SK-N-SH (cell line): ENCODE measurements at regions not wholly inside any gene's neighbourhood (a gene's known extent, or its start where the extent isn't known, plus 50 kb on each side); places are given as distances from the start of the nearest gene placed in this dataset.

Experiments used
- GABPA ChIP-seq: IDR thresholded peaks from 2 replicates; pipeline ENCODE4 v1.4.0; 2012; ENCODE audit warnings: low read depth, mild to moderate bottlenecking
- MXI1 ChIP-seq: IDR thresholded peaks from 2 replicates; pipeline ENCODE4 v1.6.1; 2012; ENCODE audit warnings: mild to moderate bottlenecking, low read depth, low read length, improper control_type of control experiment

DNA sequence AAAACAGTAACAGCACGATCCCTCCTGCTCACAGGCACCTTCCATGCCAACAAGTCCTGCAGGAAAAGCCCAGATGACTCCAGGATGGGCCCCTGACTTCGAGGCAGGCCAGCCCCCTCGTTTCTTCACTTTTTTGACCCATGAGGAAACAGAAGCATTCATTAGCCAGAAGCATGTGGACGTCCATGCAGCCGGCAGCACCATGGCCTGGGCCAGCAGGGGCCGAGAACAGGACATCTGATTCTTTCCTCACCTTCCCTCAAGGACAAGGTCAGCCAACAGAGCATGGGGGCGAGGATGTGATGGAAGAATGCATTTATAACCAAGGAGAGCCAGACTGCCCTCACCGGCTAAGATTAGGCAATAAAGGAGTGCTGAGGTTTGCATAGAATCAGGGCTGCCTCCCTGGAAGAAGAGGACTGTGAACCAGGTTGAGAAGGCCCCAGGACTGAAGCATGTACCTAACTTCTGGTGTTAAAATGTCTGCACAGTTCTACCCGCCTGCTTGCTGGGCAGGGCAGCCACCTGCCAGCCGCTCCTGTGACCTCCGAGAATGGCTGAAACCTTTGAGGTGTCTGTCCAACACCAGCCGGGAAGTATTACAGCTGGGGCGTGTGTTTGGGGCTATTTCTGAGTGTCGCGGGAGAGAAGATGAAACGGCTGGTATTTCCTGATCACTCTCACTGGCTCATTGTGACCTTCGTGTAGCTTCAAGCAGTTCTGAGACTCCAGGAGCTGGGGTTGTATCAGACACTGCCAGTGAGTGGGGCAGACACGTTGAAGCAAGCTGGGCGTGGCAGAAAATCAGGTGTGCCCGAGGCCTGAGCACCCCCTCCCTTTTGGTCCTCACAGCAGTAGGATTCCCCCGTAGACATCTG lies 94.0 kb upstream of the TNRC6C start:
- TF ChIP-seq MXI1 (no peak), GABPA (no peak)
